GM18907 (cell line): ENCODE measurements at regions not wholly inside any gene's neighbourhood (a gene's known extent, or its start where the extent isn't known, plus 50 kb on each side); places are given as distances from the start of the nearest gene placed in this dataset.
A peak's percentile ranks its signal among the peaks of the same experiment; 100 is the strongest.

ENCODE experiments used
- ATAC-seq: cut with Tn5 transposase; IDR thresholded peaks from one replicate; pipeline ENCODE4 v1.9.1; 2021; ENCODE audit warnings: mild to moderate bottlenecking, moderate library complexity; ENCODE audit not compliant: unreplicated experiment

DNA sequence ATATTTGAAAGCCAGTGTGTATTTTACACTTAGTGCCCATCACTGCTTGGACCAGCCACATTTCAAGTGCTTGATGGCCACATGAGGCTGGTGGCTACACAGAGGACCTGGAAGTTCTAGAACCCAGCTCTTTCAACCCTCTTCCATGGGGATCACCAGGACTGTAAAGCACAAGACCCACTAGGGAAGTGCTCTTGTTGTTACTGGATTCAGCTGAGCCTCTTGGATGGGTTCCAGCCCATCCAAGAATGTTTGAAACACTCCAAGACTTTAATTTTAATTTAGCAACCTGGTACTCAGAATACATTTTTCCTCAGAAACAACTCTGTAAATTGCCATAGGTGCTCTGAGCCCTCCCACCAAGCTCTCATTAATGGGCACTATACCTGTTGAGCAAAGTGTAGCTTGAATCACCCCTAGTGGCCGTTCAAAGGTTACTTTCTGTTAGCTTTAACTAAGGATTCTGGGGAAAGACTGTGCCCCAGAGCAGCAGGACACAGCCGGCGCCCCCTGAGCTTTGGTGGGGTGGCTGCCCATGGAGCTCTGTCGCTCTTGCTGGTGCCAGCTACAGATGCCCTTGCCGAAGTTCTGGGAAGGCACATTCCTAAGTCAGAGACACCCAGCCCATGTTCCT is 212.4 kb downstream of the HSD17B3 start:
- no peak for ATAC-seq

DNA sequence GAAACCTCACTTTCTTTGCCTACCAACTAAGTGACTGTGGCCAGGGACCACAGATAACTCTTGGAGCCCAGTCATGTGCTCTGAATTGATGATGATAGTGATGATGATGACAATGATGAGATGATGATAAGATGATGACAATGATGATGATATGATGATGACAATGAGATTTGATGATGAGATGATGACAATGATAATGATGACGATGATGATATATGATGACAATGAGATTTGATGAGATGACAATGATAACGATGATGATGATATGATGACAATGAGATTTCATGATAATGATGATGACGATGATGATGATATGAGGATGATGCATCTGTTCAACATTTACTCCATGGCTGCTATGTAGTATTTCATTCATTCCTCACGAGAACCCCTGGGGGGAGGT is 213.0 kb downstream of the ERCC6L2 start:
- no peak for ATAC-seq

DNA sequence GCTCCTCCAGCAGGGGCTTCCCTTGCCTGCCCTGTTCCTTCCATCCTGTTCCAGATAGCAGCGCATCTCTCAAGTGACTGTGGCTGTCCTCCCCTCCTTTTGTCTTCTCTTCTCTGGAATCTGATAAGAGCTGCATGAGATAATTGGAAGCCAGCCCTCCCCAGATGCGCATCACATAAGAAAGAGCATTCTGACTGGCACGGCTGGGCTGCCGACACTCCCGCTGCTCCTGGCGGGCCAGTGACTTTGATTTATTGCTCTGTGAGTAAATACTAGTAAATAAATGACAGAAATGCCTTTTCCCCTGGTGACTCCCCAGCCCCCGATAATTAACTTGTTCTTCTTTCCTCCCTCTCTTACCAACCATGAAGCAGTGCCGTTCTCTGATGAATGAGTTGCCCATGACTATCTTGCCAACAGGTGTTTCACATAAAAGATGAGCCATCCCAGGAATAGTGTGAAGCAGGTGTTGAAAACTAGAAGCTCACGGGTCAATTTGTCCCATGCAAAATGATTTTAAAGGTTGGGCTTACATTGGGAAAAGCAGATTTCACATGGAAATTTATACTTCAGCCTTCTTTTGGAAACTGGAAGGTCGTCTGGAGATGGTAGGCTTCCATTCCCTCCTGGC is 212.3 kb downstream of the ERCC6L2 start:
- no peak for ATAC-seq

GRCh38 chr9:96086936-96087571 is 211.6 kb downstream of the ERCC6L2 start:
- no peak for ATAC-seq

DNA sequence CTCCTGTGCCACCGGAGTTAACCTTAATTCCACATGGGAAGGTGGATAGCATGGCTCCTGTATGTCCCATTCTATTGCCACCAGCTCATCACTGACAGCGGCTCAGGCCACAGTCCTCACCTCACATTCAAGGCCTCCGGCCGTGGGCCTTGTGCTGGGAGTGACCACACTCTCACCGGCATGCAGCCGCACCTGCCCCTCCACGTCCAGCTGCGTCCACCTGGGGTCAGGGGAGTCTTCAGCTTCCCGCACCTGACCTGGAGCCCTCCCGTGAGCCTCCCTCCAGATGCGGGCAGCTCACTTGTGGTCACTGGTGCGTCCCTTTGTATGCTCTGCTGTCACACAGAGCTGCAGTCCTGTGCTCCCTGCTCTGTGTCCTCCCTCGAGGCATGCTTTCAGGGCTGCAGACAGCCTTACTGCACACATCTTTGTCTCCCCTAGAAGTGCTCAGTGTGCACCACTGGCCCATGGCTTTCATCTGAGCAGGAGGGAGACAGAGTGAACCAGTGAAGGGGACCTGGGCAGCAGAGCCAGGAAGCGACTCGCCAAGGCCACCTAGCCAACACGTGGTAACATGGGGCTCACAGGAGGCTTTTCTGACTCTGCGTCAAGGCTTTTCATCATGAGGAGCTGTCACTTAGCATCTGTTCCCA is 210.1 kb downstream of the ERCC6L2 start:
- ATAC-seq, result no peak

DNA sequence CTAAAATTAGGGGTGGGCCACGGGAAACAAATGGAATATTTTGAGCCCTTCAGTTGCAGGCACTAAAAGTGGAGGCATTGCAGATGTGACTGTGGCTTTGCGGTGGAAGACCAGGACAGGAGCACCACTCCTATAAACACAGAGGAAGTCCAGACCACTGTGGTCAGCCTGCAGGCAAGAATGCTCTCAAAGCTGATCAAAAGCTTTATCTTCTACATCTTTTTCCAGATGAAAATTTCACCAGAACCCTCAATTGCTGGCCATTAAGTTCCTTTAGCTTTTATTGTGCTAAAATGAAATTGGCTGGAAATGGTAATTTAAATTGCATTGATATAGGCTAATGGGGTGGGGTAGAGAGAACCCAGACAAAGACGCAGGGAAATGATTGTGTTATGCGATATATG is 208.8 kb downstream of the ERCC6L2 start:
- no peak for ATAC-seq

- ATAC-seq, result no peak
Measured at GRCh38 chr9:96082516-96083232, 207.2 kb downstream of the ERCC6L2 start.

- no peak for ATAC-seq
Measured at GRCh38 chr9:96080364-96080763, 204.9 kb downstream of the ERCC6L2 start.

DNA sequence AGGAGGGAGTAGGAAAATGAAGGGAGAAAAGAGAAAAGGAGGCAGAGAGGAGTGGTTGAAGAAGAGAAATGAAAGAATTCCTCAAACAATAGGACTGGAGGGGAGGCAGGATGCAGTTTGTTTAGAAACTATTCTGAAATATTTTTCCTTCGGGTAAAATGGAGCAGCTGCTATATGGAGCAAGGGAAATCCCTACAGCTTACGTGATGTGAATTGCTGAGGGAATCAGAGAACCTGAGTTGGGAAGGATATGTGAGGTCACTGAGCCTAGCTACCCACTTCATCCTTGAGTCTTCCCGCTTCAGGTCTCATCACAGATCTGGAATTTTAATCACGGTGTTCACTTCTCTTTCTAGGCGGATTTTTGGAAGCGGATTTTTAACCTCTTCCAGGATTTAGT is 204.3 kb downstream of the ERCC6L2 start:
- ATAC-seq, result no peak

DNA sequence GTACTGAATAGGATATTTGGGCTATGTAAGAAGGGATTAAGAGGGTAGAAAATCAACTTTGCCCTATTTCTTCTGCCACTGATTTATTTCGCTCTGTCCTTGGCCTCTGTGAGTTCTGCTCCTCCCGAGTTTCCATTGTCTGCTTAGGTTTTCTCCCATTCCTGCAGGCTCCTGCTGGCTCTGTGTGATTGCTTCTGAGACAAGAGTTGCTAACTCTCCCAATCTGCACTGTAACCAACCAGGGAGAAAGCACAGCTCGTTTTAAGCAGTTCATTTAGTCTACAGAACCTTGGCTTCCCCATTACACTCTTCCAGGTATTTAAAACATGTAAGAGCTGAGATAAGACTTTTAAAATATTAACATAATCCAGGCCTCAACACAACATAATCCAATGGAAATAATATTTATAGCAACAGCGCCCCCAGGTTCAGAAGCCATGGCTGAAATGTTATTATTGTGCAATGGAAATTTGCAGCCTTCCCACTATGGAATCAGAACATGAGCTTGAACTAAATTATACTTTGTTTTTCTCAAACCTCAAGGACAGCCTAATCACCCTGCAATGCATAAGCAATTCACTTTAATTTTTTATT is 203.5 kb downstream of the ERCC6L2 start:
- ATAC-seq, result no peak

DNA sequence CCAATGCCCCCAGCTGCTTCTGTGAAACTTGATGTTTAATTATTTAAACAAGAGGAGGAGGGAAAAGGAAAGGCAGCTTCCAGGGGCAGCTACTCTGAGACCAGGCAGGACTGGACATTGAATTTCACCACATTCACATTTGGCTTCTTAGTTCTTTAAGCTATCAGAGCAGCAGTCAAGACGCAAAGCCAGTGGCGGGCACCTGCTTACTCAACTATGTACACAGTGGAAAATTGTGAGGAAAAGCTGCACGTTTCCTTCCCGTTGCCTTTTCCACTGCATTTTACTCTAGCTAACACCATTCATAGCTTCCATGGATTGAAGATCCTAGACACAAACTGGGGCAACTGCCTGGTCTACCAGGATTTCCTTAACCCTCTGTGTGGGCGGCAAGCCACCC is 200.3 kb downstream of the ERCC6L2 start:
- no peak for ATAC-seq

GRCh38 chr9:96075111-96075510 is 199.6 kb downstream of the ERCC6L2 start:
- ATAC-seq, result no peak

DNA sequence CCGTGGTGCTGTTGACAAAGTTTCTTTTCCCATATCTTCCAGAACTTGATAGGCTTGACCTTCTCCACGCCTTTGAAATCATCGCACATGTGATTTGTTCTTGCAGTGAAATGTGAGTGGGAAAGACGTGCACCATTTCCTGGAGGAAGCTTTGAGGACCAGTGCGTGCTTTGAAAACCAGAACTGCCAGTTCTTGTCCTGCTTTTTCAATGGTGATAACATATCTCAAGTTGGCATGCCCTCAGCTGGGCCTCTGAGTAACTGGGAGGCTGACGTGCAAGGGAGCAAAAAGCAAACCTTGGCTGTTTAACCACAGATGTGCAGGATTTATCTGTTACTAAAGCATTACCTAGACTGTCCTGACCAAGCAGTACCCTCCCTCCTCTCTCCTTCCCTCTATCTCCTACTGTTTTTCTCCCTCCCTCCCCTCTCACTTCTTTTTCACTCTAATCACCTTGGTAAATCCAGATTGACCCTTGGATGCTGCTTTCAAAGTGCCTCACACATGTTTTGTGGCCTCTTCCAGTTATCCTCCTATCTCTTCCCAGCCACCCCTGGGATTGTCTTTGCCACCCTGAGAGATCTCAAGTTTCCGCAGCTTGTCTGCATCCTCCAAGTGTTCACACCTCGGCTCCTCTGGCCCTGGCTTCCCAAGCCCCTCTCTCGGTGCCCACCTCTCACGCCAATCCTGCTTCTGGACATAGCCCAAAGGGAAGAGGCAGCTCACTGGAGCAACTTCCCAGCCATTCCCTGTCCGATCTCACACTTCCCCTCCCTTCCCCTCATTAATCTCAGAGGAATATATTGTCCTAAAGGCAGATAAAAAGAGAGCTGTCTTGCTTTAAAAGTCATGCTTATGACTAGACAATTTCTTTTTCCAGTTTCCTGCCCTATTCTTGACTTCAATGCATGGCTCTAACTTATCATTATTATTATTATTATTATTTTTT is 198.3 kb downstream of the ERCC6L2 start:
- ATAC-seq, result no peak

DNA sequence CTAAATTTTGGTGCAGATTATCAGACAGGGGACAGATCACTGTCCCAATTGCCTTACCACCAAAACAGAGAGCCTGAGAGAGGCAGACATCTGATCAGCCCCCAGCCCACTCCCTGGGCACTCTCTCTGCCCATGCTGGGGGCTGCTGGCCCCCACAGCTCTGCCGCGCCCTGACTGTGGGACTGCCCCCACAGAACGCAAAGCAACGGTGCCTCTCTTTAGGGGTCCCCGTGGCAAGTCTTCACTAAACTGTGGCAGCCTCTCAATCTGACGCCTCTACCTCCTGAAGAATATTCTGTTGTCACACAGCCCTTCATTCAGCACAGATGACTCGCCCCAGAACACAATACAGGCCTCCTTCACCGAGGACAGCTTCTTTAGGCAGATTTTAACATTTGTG is 197.4 kb downstream of the ERCC6L2 start:
- ATAC-seq, result no peak

- no peak for ATAC-seq
Measured at GRCh38 chr9:96071815-96072124, 196.3 kb downstream of the ERCC6L2 start.

DNA sequence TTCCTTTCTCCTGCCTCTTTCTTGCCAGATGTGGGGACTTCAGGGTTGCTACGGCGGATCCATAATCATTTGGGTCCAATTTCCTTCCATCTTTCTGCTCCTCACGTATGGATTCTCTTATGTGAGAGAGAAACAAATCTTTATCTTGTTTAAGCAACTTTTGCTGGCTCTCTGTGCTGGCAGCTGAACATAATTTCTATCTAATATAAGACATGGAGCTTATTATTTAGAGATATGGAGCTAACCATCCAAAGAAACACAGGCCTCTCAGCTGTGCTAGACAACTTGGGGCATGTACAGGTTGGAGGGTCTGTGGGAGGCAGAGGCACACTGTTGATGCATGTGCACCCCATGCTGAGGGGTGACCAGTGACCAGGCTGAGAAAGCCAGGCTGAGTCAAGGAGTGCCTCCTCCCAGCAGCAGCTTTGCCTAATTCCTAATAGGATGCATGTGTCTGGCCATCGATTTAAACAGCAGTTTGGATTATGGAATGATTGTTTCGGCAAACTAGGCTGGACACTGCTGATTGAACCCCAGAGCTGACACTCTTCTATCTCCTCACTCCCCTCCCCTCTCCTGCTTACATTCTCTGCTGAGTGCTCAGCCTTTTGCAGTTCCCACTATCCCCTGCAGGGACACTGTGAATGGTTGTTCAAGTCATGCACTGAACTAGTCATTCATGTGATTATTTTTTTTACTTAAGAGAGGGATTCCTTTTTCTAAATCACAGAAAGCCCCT is 195.8 kb downstream of the ERCC6L2 start:
- peak; percentile 44 for ATAC-seq

GRCh38 chr9:96069629-96070220 is 194.2 kb downstream of the ERCC6L2 start:
- ATAC-seq, result no peak

GRCh38 chr9:96068511-96068910 is 193.0 kb downstream of the ERCC6L2 start:
- ATAC-seq, result no peak

GRCh38 chr9:96067600-96067999 is 192.1 kb downstream of the ERCC6L2 start:
- ATAC-seq, result no peak
